ENCODE measurements at regions not wholly inside any gene's neighbourhood (a gene's known extent, or its start where the extent isn't known, plus 50 kb on each side); places are given as distances from the start of the nearest gene placed in this dataset.

- DNase-seq (ENCODE audit: low read depth, low spot score), result no peak
- Histone ChIP-seq H3K27ac (ENCODE audit: low read length) (no peak overlapping the region), H3K9me3 (ENCODE audit: control insufficient read depth, insufficient read depth, low read length) (no peaks in the 10 kb centered on the region), H3K36me3 (ENCODE audit: control insufficient read depth, insufficient read depth, low read length) (no peaks in the 10 kb centered on the region), H3K4me3 (ENCODE audit: low read length) (no peak overlapping the region), H3K27me3 (ENCODE audit: control insufficient read depth, insufficient read depth, low read length) (no peaks in the 10 kb centered on the region), H3K4me1 (ENCODE audit: control insufficient read depth, insufficient read depth, low read length) (no peaks in the 10 kb centered on the region)
- 100% methylated on average over 2 of the region's 6 CpGs for WGBS (ENCODE audit: insufficient coverage, insufficient read length)
Observed at GRCh38 chr4:14695095-14695845, 307.0 kb upstream of the CPEB2 start.

GRCh38 chr4:14700083-14700482, 302.2 kb upstream of the CPEB2 start:
- no peak for DNase-seq (ENCODE audit: low read depth, low spot score)
- no peaks in the 10 kb centered on the region for H3K36me3 ChIP-seq (ENCODE audit: control insufficient read depth, insufficient read depth, low read length)

GRCh38 chr4:14700544-14700943, 301.7 kb upstream of the CPEB2 start:
- H3K36me3 ChIP-seq (ENCODE audit: control insufficient read depth, insufficient read depth, low read length), result no peaks in the 10 kb centered on the region
- no peak overlapping the region for H3K27ac ChIP-seq (ENCODE audit: low read length)
- no peaks in the 10 kb centered on the region for H3K27me3 ChIP-seq (ENCODE audit: control insufficient read depth, insufficient read depth, low read length)
- no peaks in the 10 kb centered on the region for H3K4me1 ChIP-seq (ENCODE audit: control insufficient read depth, insufficient read depth, low read length)
- no peaks in the 10 kb centered on the region for H3K9me3 ChIP-seq (ENCODE audit: control insufficient read depth, insufficient read depth, low read length)
- no peak for DNase-seq (ENCODE audit: low read depth, low spot score)
- no CpG with 5 or more reads among the region's 3 CpGs for WGBS (ENCODE audit: insufficient coverage, insufficient read length)
- no peak overlapping the region for H3K4me3 ChIP-seq (ENCODE audit: low read length)

More at GRCh38 chr4:14700083-14700482, 302.2 kb upstream of the CPEB2 start:
- Histone ChIP-seq H3K4me1 (ENCODE audit: control insufficient read depth, insufficient read depth, low read length) (no peaks in the 10 kb centered on the region), H3K27me3 (ENCODE audit: control insufficient read depth, insufficient read depth, low read length) (no peaks in the 10 kb centered on the region), H3K9me3 (ENCODE audit: control insufficient read depth, insufficient read depth, low read length) (no peaks in the 10 kb centered on the region), H3K4me3 (ENCODE audit: low read length) (no peak overlapping the region), H3K27ac (ENCODE audit: low read length) (no peak overlapping the region)

- H3K27me3 ChIP-seq (ENCODE audit: control insufficient read depth, insufficient read depth, low read length), result no peaks in the 10 kb centered on the region
- no peak overlapping the region for H3K4me3 ChIP-seq (ENCODE audit: low read length)
- H3K4me1 ChIP-seq (ENCODE audit: control insufficient read depth, insufficient read depth, low read length), result no peaks in the 10 kb centered on the region
- WGBS (ENCODE audit: insufficient coverage, insufficient read length), result no CpG with 5 or more reads among the region's 2 CpGs
- H3K9me3 ChIP-seq (ENCODE audit: control insufficient read depth, insufficient read depth, low read length), result no peaks in the 10 kb centered on the region
- no peak for DNase-seq (ENCODE audit: low read depth, low spot score)
- no peak overlapping the region for H3K27ac ChIP-seq (ENCODE audit: low read length)
- H3K36me3 ChIP-seq (ENCODE audit: control insufficient read depth, insufficient read depth, low read length), result no peaks in the 10 kb centered on the region
Observed at GRCh38 chr4:14701389-14701788, 300.9 kb upstream of the CPEB2 start.

GRCh38 chr4:14701896-14702295, 300.4 kb upstream of the CPEB2 start:
- Histone ChIP-seq H3K27ac (ENCODE audit: low read length) (no peak overlapping the region), H3K4me1 (ENCODE audit: control insufficient read depth, insufficient read depth, low read length) (no peaks in the 10 kb centered on the region), H3K27me3 (ENCODE audit: control insufficient read depth, insufficient read depth, low read length) (no peaks in the 10 kb centered on the region), H3K36me3 (ENCODE audit: control insufficient read depth, insufficient read depth, low read length) (no peaks in the 10 kb centered on the region), H3K4me3 (ENCODE audit: low read length) (no peak overlapping the region), H3K9me3 (ENCODE audit: control insufficient read depth, insufficient read depth, low read length) (no peaks in the 10 kb centered on the region)
- DNase-seq (ENCODE audit: low read depth, low spot score), result no peak
- no CpG with 5 or more reads among the region's 1 CpG for WGBS (ENCODE audit: insufficient coverage, insufficient read length)

- Histone ChIP-seq H3K4me3 (ENCODE audit: low read length) (no peak overlapping the region), H3K27ac (ENCODE audit: low read length) (no peak overlapping the region), H3K4me1 (ENCODE audit: control insufficient read depth, insufficient read depth, low read length) (no peaks in the 10 kb centered on the region), H3K27me3 (ENCODE audit: control insufficient read depth, insufficient read depth, low read length) (no peaks in the 10 kb centered on the region), H3K9me3 (ENCODE audit: control insufficient read depth, insufficient read depth, low read length) (no peaks in the 10 kb centered on the region), H3K36me3 (ENCODE audit: control insufficient read depth, insufficient read depth, low read length) (no peaks in the 10 kb centered on the region)
- DNase-seq (ENCODE audit: low read depth, low spot score), result no peak
Observed at GRCh38 chr4:14708574-14708973, 293.7 kb upstream of the CPEB2 start.

GRCh38 chr4:14711259-14711658, 291.0 kb upstream of the CPEB2 start:
- Histone ChIP-seq H3K36me3 (ENCODE audit: control insufficient read depth, insufficient read depth, low read length) (no peaks in the 10 kb centered on the region), H3K27ac (ENCODE audit: low read length) (no peak overlapping the region), H3K27me3 (ENCODE audit: control insufficient read depth, insufficient read depth, low read length) (no peaks in the 10 kb centered on the region), H3K4me3 (ENCODE audit: low read length) (no peak overlapping the region), H3K9me3 (ENCODE audit: control insufficient read depth, insufficient read depth, low read length) (no peaks in the 10 kb centered on the region), H3K4me1 (ENCODE audit: control insufficient read depth, insufficient read depth, low read length) (no peaks in the 10 kb centered on the region)
- no CpG with 5 or more reads among the region's 4 CpGs for WGBS (ENCODE audit: insufficient coverage, insufficient read length)
- DNase-seq (ENCODE audit: low read depth, low spot score), result no peak

GRCh38 chr4:14716691-14717090, 285.6 kb upstream of the CPEB2 start:
- DNase-seq (ENCODE audit: low read depth, low spot score), result no peak
- H3K4me1 ChIP-seq (ENCODE audit: control insufficient read depth, insufficient read depth, low read length), result no peaks in the 10 kb centered on the region
- no CpG with 5 or more reads among the region's 6 CpGs for WGBS (ENCODE audit: insufficient coverage, insufficient read length)
- H3K36me3 ChIP-seq (ENCODE audit: control insufficient read depth, insufficient read depth, low read length), result no peaks in the 10 kb centered on the region
- no peaks in the 10 kb centered on the region for H3K27me3 ChIP-seq (ENCODE audit: control insufficient read depth, insufficient read depth, low read length)
- no peak overlapping the region for H3K27ac ChIP-seq (ENCODE audit: low read length)
- no peak overlapping the region for H3K4me3 ChIP-seq (ENCODE audit: low read length)
- no peaks in the 10 kb centered on the region for H3K9me3 ChIP-seq (ENCODE audit: control insufficient read depth, insufficient read depth, low read length)

- no peaks in the 10 kb centered on the region for H3K4me1 ChIP-seq (ENCODE audit: control insufficient read depth, insufficient read depth, low read length)
- H3K27ac ChIP-seq (ENCODE audit: low read length), result no peak overlapping the region
- no CpG with 5 or more reads among the region's 3 CpGs for WGBS (ENCODE audit: insufficient coverage, insufficient read length)
- no peak for DNase-seq (ENCODE audit: low read depth, low spot score)
- H3K9me3 ChIP-seq (ENCODE audit: control insufficient read depth, insufficient read depth, low read length), result no peaks in the 10 kb centered on the region
- H3K27me3 ChIP-seq (ENCODE audit: control insufficient read depth, insufficient read depth, low read length), result no peaks in the 10 kb centered on the region
- H3K4me3 ChIP-seq (ENCODE audit: low read length), result no peak overlapping the region
- H3K36me3 ChIP-seq (ENCODE audit: control insufficient read depth, insufficient read depth, low read length), result no peaks in the 10 kb centered on the region
Observed at GRCh38 chr4:14719053-14719452, 283.2 kb upstream of the CPEB2 start.

GRCh38 chr4:14726441-14726840, 275.8 kb upstream of the CPEB2 start:
- WGBS (ENCODE audit: insufficient coverage, insufficient read length), result no CpG with 5 or more reads among the region's 3 CpGs
- Histone ChIP-seq H3K4me1 (ENCODE audit: control insufficient read depth, insufficient read depth, low read length) (no peaks in the 10 kb centered on the region), H3K27me3 (ENCODE audit: control insufficient read depth, insufficient read depth, low read length) (no peaks in the 10 kb centered on the region), H3K9me3 (ENCODE audit: control insufficient read depth, insufficient read depth, low read length) (no peaks in the 10 kb centered on the region), H3K4me3 (ENCODE audit: low read length) (no peak overlapping the region), H3K36me3 (ENCODE audit: control insufficient read depth, insufficient read depth, low read length) (no peaks in the 10 kb centered on the region), H3K27ac (ENCODE audit: low read length) (no peak overlapping the region)
- no peak for DNase-seq (ENCODE audit: low read depth, low spot score)

GRCh38 chr4:14726877-14727361, 275.4 kb upstream of the CPEB2 start:
- no CpG with 5 or more reads among the region's 4 CpGs for WGBS (ENCODE audit: insufficient coverage, insufficient read length)
- no peaks in the 10 kb centered on the region for H3K4me1 ChIP-seq (ENCODE audit: control insufficient read depth, insufficient read depth, low read length)
- no peaks in the 10 kb centered on the region for H3K9me3 ChIP-seq (ENCODE audit: control insufficient read depth, insufficient read depth, low read length)
- no peak for DNase-seq (ENCODE audit: low read depth, low spot score)
- no peak overlapping the region for H3K4me3 ChIP-seq (ENCODE audit: low read length)
- H3K27me3 ChIP-seq (ENCODE audit: control insufficient read depth, insufficient read depth, low read length), result no peaks in the 10 kb centered on the region
- no peaks in the 10 kb centered on the region for H3K36me3 ChIP-seq (ENCODE audit: control insufficient read depth, insufficient read depth, low read length)
- no peak overlapping the region for H3K27ac ChIP-seq (ENCODE audit: low read length)

All from iPS DF 6.9 (cell line).